Activated T-helper 1 cell treated with Interleukin-2 at 50 U/mL for 16 hours (primary cell): ENCODE measurements at regions not wholly inside any gene's neighbourhood (a gene's known extent, or its start where the extent isn't known, plus 50 kb on each side); places are given as distances from the start of the nearest gene placed in this dataset.
"Not testable (repeated sequence)": the region's sequence is repeated elsewhere in the genome, so short reads cannot be mapped to it uniquely, and the experiment has no call there.

ENCODE experiments used
- DNase-seq: peaks from one replicate; pipeline ENCODE4 v3.0.0-alpha.2; 2020; ENCODE audit warnings: low read depth

- DNase-seq: not testable (repeated sequence)
Observed at GRCh38 chr15:84421513-84422181, 179.2 kb upstream of the ZSCAN2 start.

- DNase-seq: not testable (repeated sequence)
Observed at GRCh38 chr15:84425327-84425726, 175.5 kb upstream of the ZSCAN2 start.

- not testable (repeated sequence) for DNase-seq
Observed at GRCh38 chr15:84473305-84473877, 127.4 kb upstream of the ZSCAN2 start.

GRCh38 chr15:84476364-84477033 is 124.3 kb upstream of the ZSCAN2 start:
- not testable (repeated sequence) for DNase-seq

- DNase-seq: not testable (repeated sequence)
Observed at GRCh38 chr15:84477550-84477949, 123.3 kb upstream of the ZSCAN2 start.

- DNase-seq: not testable (repeated sequence)
Observed at GRCh38 chr15:84480174-84480681, 120.6 kb upstream of the ZSCAN2 start.

- not testable (repeated sequence) for DNase-seq
Observed at GRCh38 chr15:84483859-84484258, 117.0 kb upstream of the ZSCAN2 start.

- peak; percentile 10 for DNase-seq
Observed at GRCh38 chr15:84500165-84500889, 100.5 kb upstream of the ZSCAN2 start.

- DNase-seq: not testable (repeated sequence)
Observed at GRCh38 chr15:84503101-84503500, 97.7 kb upstream of the ZSCAN2 start.

- not testable (repeated sequence) for DNase-seq
Observed at GRCh38 chr15:84505552-84505951, 95.3 kb upstream of the ZSCAN2 start.

GRCh38 chr15:84512324-84512723 is 88.5 kb upstream of the ZSCAN2 start:
- DNase-seq: not testable (repeated sequence)

GRCh38 chr15:84516773-84517172 is 84.0 kb upstream of the ZSCAN2 start:
- DNase-seq: not testable (repeated sequence)

GRCh38 chr15:84525491-84526344 is 75.1 kb upstream of the ZSCAN2 start:
- not testable (repeated sequence) for DNase-seq

GRCh38 chr15:84530751-84531150 is 70.1 kb upstream of the ZSCAN2 start:
- DNase-seq: not testable (repeated sequence)

- DNase-seq: not testable (repeated sequence)
Observed at GRCh38 chr15:84531223-84531622, 69.6 kb upstream of the ZSCAN2 start.

GRCh38 chr15:84531709-84532367 is 69.0 kb upstream of the ZSCAN2 start:
- not testable (repeated sequence) for DNase-seq

GRCh38 chr15:84533705-84534104 is 67.1 kb upstream of the ZSCAN2 start:
- not testable (repeated sequence) for DNase-seq

- DNase-seq: not testable (repeated sequence)
Observed at GRCh38 chr15:84534561-84535235, 66.1 kb upstream of the ZSCAN2 start.

- not testable (repeated sequence) for DNase-seq
Observed at GRCh38 chr15:84536181-84536580, 64.6 kb upstream of the ZSCAN2 start.

- DNase-seq: not testable (repeated sequence)
Observed at GRCh38 chr15:84544586-84544985, 56.2 kb upstream of the ZSCAN2 start.
